ENCODE measurements at regions not wholly inside any gene's neighbourhood (a gene's known extent, or its start where the extent isn't known, plus 50 kb on each side); places are given as distances from the start of the nearest gene placed in this dataset.

- TF ChIP-seq CTCF (conservative IDR thresholded peaks at IDR 0.05; ENCODE audit: low read length), result no peak
- TF ChIP-seq EZH2phosphoT487 (IDR thresholded peaks at IDR 0.05; ENCODE audit: borderline replicate concordance), result no peak
These were observed 115.0 kb upstream of the MDM1 start for GRCh38 chr12:68446901-68447796.

All from Loucy (cell line).